ENCODE measurements at regions not wholly inside any gene's neighbourhood (a gene's known extent, or its start where the extent isn't known, plus 50 kb on each side); places are given as distances from the start of the nearest gene placed in this dataset.

DNA sequence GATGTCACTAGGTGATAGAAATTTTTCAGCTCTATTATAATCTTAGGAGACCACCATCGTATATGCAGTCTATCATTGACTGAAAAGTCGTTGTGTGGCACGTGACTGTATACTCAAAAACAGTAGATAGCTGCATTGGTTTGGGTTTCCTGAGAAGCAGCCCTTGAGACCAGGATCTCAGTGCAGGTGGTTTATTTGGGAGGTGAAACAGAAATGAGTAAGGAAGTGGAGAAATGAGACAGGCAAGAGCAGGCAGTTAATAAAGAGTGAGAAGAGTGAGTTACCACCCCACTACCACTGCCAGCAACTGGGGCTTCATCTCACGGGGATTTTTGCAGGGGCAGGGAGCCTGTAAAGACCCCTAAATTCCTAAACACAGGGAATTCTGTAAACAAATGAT is 221.0 kb downstream of the SHQ1 start:
- Histone ChIP-seq H4K5ac (ENCODE audit: insufficient read length, low read depth, low read length) (no peak overlapping the region), H3K79me2 (ENCODE audit: control insufficient read depth in 1 of 2, insufficient read depth in 2 of 2, low read length in 2 of 2) (no peaks in the 10 kb centered on the region), H4K20me1 (replicated peaks in 1 of 2; ENCODE audit: control insufficient read depth in 1 of 2, insufficient read depth in 2 of 2, low read length in 2 of 2) (no peaks in the 10 kb centered on the region), H2BK15ac (ENCODE audit: low read length) (no peak overlapping the region), H4K91ac (replicated peaks; ENCODE audit: insufficient read length, low read length) (no peak overlapping the region), H2BK20ac (ENCODE audit: low read length) (no peak overlapping the region), H3K23ac (ENCODE audit: insufficient read length) (no peak overlapping the region), H3K9ac (replicated peaks in 1 of 4; ENCODE audit: extremely low read depth in 1 of 4, low read depth in 3 of 4, low read length in 3 of 4) (no peak overlapping the region), H3K23me2 (ENCODE audit: low read depth, low read length) (no peaks in the 10 kb centered on the region), H4K8ac (ENCODE audit: extremely low read depth, insufficient read depth, low read length) (no peak overlapping the region), H2BK12ac (ENCODE audit: low read depth, low read length) (no peak overlapping the region), H2AK5ac (ENCODE audit: low read depth, low read length) (no peak overlapping the region), H3K9me3 (ENCODE audit: insufficient read depth in 2 of 2, low read depth in 1 of 2, low read length in 1 of 2) (no peaks in the 10 kb centered on the region), H3K4me2 (ENCODE audit: insufficient read depth in 1 of 2, low read depth in 2 of 2, low read length in 2 of 2) (no peak overlapping the region), H3K27me3 (replicated peaks in 1 of 4; ENCODE audit: control insufficient read depth in 3 of 4, extremely low read depth in 1 of 4, insufficient read depth in 3 of 4, low read length in 3 of 4) (no peaks in the 10 kb centered on the region), H3K36me3 (ENCODE audit: control insufficient read depth in 2 of 4, insufficient read depth in 4 of 4, low read length in 3 of 4) (no peaks in the 10 kb centered on the region), H2AFZ (ENCODE audit: low read length) (no peak overlapping the region), H3K4me1 (replicated peaks in 1 of 4; ENCODE audit: control insufficient read depth in 3 of 4, insufficient read depth in 4 of 4, low read length in 3 of 4) (peaks cover 0 to 6% (median 2%) of the 10 kb centered on the region in 4 experiments; a peak in 3 of 7 replicates), H3K4ac (replicated peaks; ENCODE audit: insufficient read length, low read depth, low read length) (no peak overlapping the region), H2BK120ac (replicated peaks; ENCODE audit: low read depth, low read length) (no peak overlapping the region), H3K79me1 (ENCODE audit: low read depth, low read length) (no peaks in the 10 kb centered on the region), H3K14ac (ENCODE audit: insufficient read length) (no peak overlapping the region), H3K18ac (ENCODE audit: extremely low read depth, low read length) (no peak overlapping the region), H3K4me3 (ENCODE audit: extremely low read depth in 1 of 4, insufficient read depth in 2 of 4, low read depth in 3 of 4, low read length in 4 of 4) (no peak overlapping the region), H3K56ac (replicated peaks; ENCODE audit: insufficient read length, low read depth, low read length) (no peak overlapping the region), H3K27ac (ENCODE audit: low read depth, low read length) (no peak overlapping the region), H2BK5ac (ENCODE audit: low read depth, low read length) (no peak overlapping the region)
- ChIA-PET CTCF (ENCODE audit: partially characterized antibody) (interaction anchor here (0.7 kb wide), 1 partner anchor 39 kb away, joined by 3 read pairs; no protein-coding TSS in a partner anchor), POLR2A (ENCODE audit: partially characterized antibody) (no interaction called here)
- DNase-seq (ENCODE audit: low read depth in 1 of 2, low spot score in 2 of 2) (no peak), FAIRE-seq (no peak)
- 86% methylated on average over 4 of the region's 4 CpGs; no CpG with 5 or more reads in 1 of the 2 experiments for WGBS, 2 experiments (ENCODE audit: extremely low coverage in 1 of 2, insufficient coverage in 1 of 2, insufficient read length in 1 of 2, insufficient replicate concordance in 2 of 2, low coverage in 1 of 2, low lambda C conversion rate in 2 of 2, missing lambda C conversion rate in 1 of 2)
- no peak for TF ChIP-seq RFX5 (IDR thresholded peaks at IDR 0.05; ENCODE audit: borderline replicate concordance, low read depth, low read length)
- no peak for TF ChIP-seq CHD1 (IDR thresholded peaks at IDR 0.05; ENCODE audit: low read depth, low read length)
- TF ChIP-seq TBP (IDR thresholded peaks at IDR 0.05; ENCODE audit: low read depth, low read length) = no peak
- TF ChIP-seq SIN3A (conservative IDR thresholded peaks at IDR 0.05 in 1 of 2, IDR thresholded peaks at IDR 0.05 in 1 of 2; ENCODE audit: low read depth in 1 of 2, low read length in 2 of 2) = no peak
- TF ChIP-seq TEAD4 (IDR thresholded peaks at IDR 0.05; ENCODE audit: low read depth, low read length) = no peak
- no peak for TF ChIP-seq CHD2 (IDR thresholded peaks at IDR 0.05; ENCODE audit: low read length)
- TF ChIP-seq ZNF274 (IDR thresholded peaks at IDR 0.05; ENCODE audit: borderline replicate concordance, extremely low read depth, low read length) = no peak
- TF ChIP-seq BACH1 (IDR thresholded peaks at IDR 0.05; ENCODE audit: low read length) = no peak
- no peak for TF ChIP-seq SP1 (IDR thresholded peaks at IDR 0.05; ENCODE audit: low read depth, low read length)
- TF ChIP-seq RXRA (IDR thresholded peaks at IDR 0.05; ENCODE audit: insufficient read depth, low read depth, low read length) = no peak
- no peak for TF ChIP-seq EP300 (IDR thresholded peaks at IDR 0.05; ENCODE audit: borderline replicate concordance in 1 of 2, low read depth in 2 of 2, low read length in 2 of 2)
- no peak for TF ChIP-seq HDAC6 (IDR thresholded peaks at IDR 0.05; ENCODE audit: low read depth, low read length)
- no peak for TF ChIP-seq ASH2L (IDR thresholded peaks at IDR 0.05; ENCODE audit: low read length)
- TF ChIP-seq SP4 (IDR thresholded peaks at IDR 0.05; ENCODE audit: low read length) = no peak
- TF ChIP-seq SUZ12 (IDR thresholded peaks at IDR 0.05; ENCODE audit: low read length) = no peak
- no peak for TF ChIP-seq SIX5 (IDR thresholded peaks at IDR 0.05; ENCODE audit: low read depth, low read length)

Data from H1 (cell line).